SH-SY5Y (cell line): ENCODE measurements at regions not wholly inside any gene's neighbourhood (a gene's known extent, or its start where the extent isn't known, plus 50 kb on each side); places are given as distances from the start of the nearest gene placed in this dataset.

ENCODE experiments used
- GATA2 ChIP-seq: IDR thresholded peaks from 2 replicates; pipeline ENCODE4 v1.6.1; 2011; ENCODE audit warnings: mild to moderate bottlenecking, low read depth, low read length
- GATA3 ChIP-seq: IDR thresholded peaks from 2 replicates; pipeline ENCODE4 v1.6.1; 2011; ENCODE audit warnings: low read depth, mild to moderate bottlenecking, low read length, moderate library complexity

DNA sequence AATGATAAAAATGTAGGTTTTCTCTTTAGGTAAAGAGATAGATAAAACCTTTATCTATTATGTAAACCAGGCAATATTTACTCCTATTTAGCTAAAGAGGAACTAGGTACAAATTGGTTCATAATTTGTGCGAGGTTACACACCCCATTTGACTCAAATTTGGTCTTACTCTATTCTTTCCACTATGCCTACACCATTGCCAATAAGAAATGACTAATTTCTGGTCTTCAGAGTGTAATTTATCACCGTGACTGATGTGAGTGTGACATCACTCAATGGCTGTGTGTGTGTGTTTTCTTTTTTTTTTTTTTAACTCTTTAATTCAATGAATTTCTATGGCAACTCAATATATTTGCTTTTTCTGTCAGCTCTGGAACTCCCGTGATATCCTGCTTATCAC lies 955.8 kb downstream of the TDRD15 start:
- no peak for TF ChIP-seq GATA2
- no peak for TF ChIP-seq GATA3
